H1 (cell line): ENCODE measurements at regions not wholly inside any gene's neighbourhood (a gene's known extent, or its start where the extent isn't known, plus 50 kb on each side); places are given as distances from the start of the nearest gene placed in this dataset.

Source experiments
- CTCF ChIA-PET: fragments of 300-600 bp; sonication (Branson Sonifier 250); formaldehyde crosslinking; loops from one replicate; lab custom pipeline; 2021; ENCODE audit not compliant: partially characterized antibody; lab: Charles Lee
- POLR2A ChIA-PET: fragments of 300-600 bp; sonication (Branson Sonifier 250); formaldehyde crosslinking; loops from one replicate; lab custom pipeline; 2021; ENCODE audit warnings: inconsistent platforms; ENCODE audit not compliant: partially characterized antibody; lab: Charles Lee
- DNase-seq, 2 experiments: peaks; one replicate each; pipeline versions ENCODE4 v3.0.0 to v3.0.0-alpha.2; 2010 to 2022; ENCODE audit warnings: low spot score in 2 of 2, low read depth in 1 of 2, mixed read lengths in 1 of 2
- FAIRE-seq: peaks from 2 replicates; lab custom pipeline; 2011; peaks lifted over from hg19 to GRCh38; lab: Jason Lieb, UNC
- H2AFZ ChIP-seq: 2 replicates; pipeline ENCODE4 v1.8.1; 2012; ENCODE audit warnings: low read length, inconsistent platforms
- H2AK5ac ChIP-seq: 2 replicates; pipeline ENCODE4 v1.6.1; 2013; ENCODE audit warnings: low read depth, low read length
- H2BK120ac ChIP-seq: replicated peaks from 2 replicates; pipeline ENCODE3; 2013; ENCODE audit warnings: low read depth, low read length, inconsistent platforms
- H2BK12ac ChIP-seq: 2 replicates; pipeline ENCODE4 v1.6.1; 2013; ENCODE audit warnings: low read depth, low read length
- H2BK15ac ChIP-seq: 2 replicates; pipeline ENCODE4 v1.6.1; 2013; ENCODE audit warnings: low read length
- H2BK20ac ChIP-seq: 2 replicates; pipeline ENCODE4 v1.6.1; 2013; ENCODE audit warnings: low read length
- H2BK5ac ChIP-seq: 2 replicates; pipeline ENCODE4 v1.6.1; 2013; ENCODE audit warnings: low read depth, low read length
- H3K14ac ChIP-seq: 2 replicates; pipeline ENCODE4 v1.6.1; 2013; ENCODE audit warnings: inconsistent platforms; ENCODE audit not compliant: insufficient read length
- H3K18ac ChIP-seq: 2 replicates; pipeline ENCODE4 v1.6.1; 2013; ENCODE audit warnings: low read length; ENCODE audit errors: extremely low read depth
- H3K23ac ChIP-seq: 2 replicates; pipeline ENCODE4 v1.6.1; 2013; ENCODE audit warnings: inconsistent platforms; ENCODE audit not compliant: insufficient read length
- H3K23me2 ChIP-seq: 2 replicates; pipeline ENCODE4 v1.6.1; 2013; ENCODE audit warnings: low read depth, low read length
- H3K27ac ChIP-seq: 2 replicates; pipeline ENCODE4 v1.6.1; 2011; ENCODE audit warnings: low read depth, low read length, inconsistent platforms
- H3K27me3 ChIP-seq, 4 experiments: replicated peaks in 1 of 4; 1 replicate in 1 of 4; 2 replicates in 3 of 4; pipeline versions ENCODE4 v1.6.1 to v1.8.1; 2011 to 2013; ENCODE audit warnings: low read length in 3 of 4, mild to moderate bottlenecking in 3 of 4, inconsistent platforms in 2 of 4, mixed read lengths in 2 of 4, moderate library complexity in 1 of 4; ENCODE audit not compliant: control insufficient read depth in 3 of 4, insufficient read depth in 3 of 4; ENCODE audit errors: extremely low read depth in 1 of 4
- H3K36me3 ChIP-seq, 4 experiments: 2 replicates each; pipeline versions ENCODE4 v1.6.1 to v1.8.1; 2011 to 2013; ENCODE audit warnings: mild to moderate bottlenecking in 4 of 4, low read length in 3 of 4, moderate library complexity in 2 of 4, control low read depth in 1 of 4, inconsistent platforms in 1 of 4; ENCODE audit not compliant: insufficient read depth in 4 of 4, control insufficient read depth in 2 of 4
- H3K4ac ChIP-seq: replicated peaks from 2 replicates; pipeline ENCODE3; 2013; ENCODE audit warnings: low read length, low read depth, mixed read lengths, inconsistent platforms; ENCODE audit not compliant: insufficient read length
- H3K4me1 ChIP-seq, 4 experiments: replicated peaks in 1 of 4; 1 replicate in 1 of 4; 2 replicates in 3 of 4; pipeline versions ENCODE4 v1.6.1 to v1.8.1; 2011 to 2013; ENCODE audit warnings: low read length in 3 of 4, inconsistent platforms in 2 of 4, mixed read lengths in 1 of 4; ENCODE audit not compliant: insufficient read depth in 4 of 4, control insufficient read depth in 3 of 4
- H3K4me2 ChIP-seq, 2 experiments: 2 replicates each; pipeline versions ENCODE4 v1.6.1 to v1.8.1; 2011 to 2013; ENCODE audit warnings: low read depth in 2 of 2, low read length in 2 of 2, control low read depth in 1 of 2, inconsistent platforms in 1 of 2, mild to moderate bottlenecking in 1 of 2; ENCODE audit not compliant: insufficient read depth in 1 of 2
- H3K4me3 ChIP-seq, 4 experiments: fragments of 200-600, 300-600 bp in 1 of 4; sonication (generic), shearing (Covaris generic), sonication (Bioruptor Twin) in 1 of 4; 2 replicates each; pipeline versions ENCODE4 v1.5.1 to v1.8.1; 2011 to 2016; ENCODE audit warnings: low read length in 4 of 4, low read depth in 3 of 4, control low read depth in 2 of 4, inconsistent platforms in 2 of 4, mild to moderate bottlenecking in 2 of 4, mixed read lengths in 1 of 4, moderate library complexity in 1 of 4; ENCODE audit not compliant: insufficient read depth in 2 of 4; ENCODE audit errors: extremely low read depth in 1 of 4
- H3K56ac ChIP-seq: replicated peaks from 2 replicates; pipeline ENCODE3; 2013; ENCODE audit warnings: low read depth, mild to moderate bottlenecking, mixed read lengths, low read length, inconsistent platforms; ENCODE audit not compliant: insufficient read length
- H3K79me1 ChIP-seq: 2 replicates; pipeline ENCODE4 v1.6.1; 2013; ENCODE audit warnings: low read depth, low read length, control low read depth
- H3K79me2 ChIP-seq, 2 experiments: 2 replicates each; pipeline versions ENCODE4 v1.6.1 to v1.8.1; 2012 to 2013; ENCODE audit warnings: low read length in 2 of 2, mild to moderate bottlenecking in 2 of 2, inconsistent platforms in 1 of 2; ENCODE audit not compliant: insufficient read depth in 2 of 2, control insufficient read depth in 1 of 2
- H3K9ac ChIP-seq, 4 experiments: replicated peaks in 1 of 4; 1 replicate in 1 of 4; 2 replicates in 3 of 4; pipeline versions ENCODE4 v1.6.1 to v1.8.1; 2011 to 2013; ENCODE audit warnings: low read depth in 3 of 4, low read length in 3 of 4, control low read depth in 2 of 4, mild to moderate bottlenecking in 2 of 4, moderate library complexity in 2 of 4, inconsistent platforms in 1 of 4; ENCODE audit errors: extremely low read depth in 1 of 4
- H3K9me3 ChIP-seq, 2 experiments: 2 replicates each; pipeline versions ENCODE4 v1.6.1 to v1.8.1; 2012 to 2013; ENCODE audit warnings: mild to moderate bottlenecking in 2 of 2, moderate library complexity in 2 of 2, control low read depth in 1 of 2, inconsistent platforms in 1 of 2, low read depth in 1 of 2, low read length in 1 of 2, mixed read lengths in 1 of 2; ENCODE audit not compliant: insufficient read depth in 2 of 2
- H4K20me1 ChIP-seq, 2 experiments: replicated peaks in 1 of 2; 2 replicates each; pipeline versions ENCODE3 to v1.8.1; 2011 to 2013; ENCODE audit warnings: inconsistent platforms in 2 of 2, low read length in 2 of 2, mild to moderate bottlenecking in 1 of 2; ENCODE audit not compliant: insufficient read depth in 2 of 2, control insufficient read depth in 1 of 2
- H4K5ac ChIP-seq: 2 replicates; pipeline ENCODE4 v1.6.1; 2013; ENCODE audit warnings: low read length, low read depth, mixed read lengths, inconsistent platforms; ENCODE audit not compliant: insufficient read length
- H4K8ac ChIP-seq: 2 replicates; pipeline ENCODE4 v1.8.0; 2013; ENCODE audit warnings: mild to moderate bottlenecking, moderate library complexity, low read length, inconsistent platforms; ENCODE audit not compliant: insufficient read depth; ENCODE audit errors: extremely low read depth
- H4K91ac ChIP-seq: replicated peaks from 2 replicates; pipeline ENCODE3; 2013; ENCODE audit warnings: low read length, mixed read lengths, inconsistent platforms; ENCODE audit not compliant: insufficient read length
- CBX8 ChIP-seq: fragments of 300-800, 300-1000 bp; sonication (generic); IDR thresholded peaks from 2 replicates; pipeline ENCODE4 v1.7.1; 2016; ENCODE audit warnings: low read depth, low read length, borderline replicate concordance
- JUN ChIP-seq: IDR thresholded peaks from 2 replicates; pipeline ENCODE4 v1.6.1; 2011; ENCODE audit warnings: low read depth, mild to moderate bottlenecking, improper control_type of control experiment, low read length
- KDM1A ChIP-seq: fragments of 200-600, 300-600 bp; sonication (generic); IDR thresholded peaks from 2 replicates; pipeline ENCODE4 v1.7.1; 2016; ENCODE audit warnings: mild to moderate bottlenecking, low read length, borderline replicate concordance
- NRF1 ChIP-seq: IDR thresholded peaks from 2 replicates; pipeline ENCODE4 v1.6.1; 2011; ENCODE audit warnings: mild to moderate bottlenecking, low read depth, low read length, improper control_type of control experiment
- POLR2AphosphoS5 ChIP-seq: IDR thresholded peaks from 2 replicates; pipeline ENCODE4 v1.6.1; 2011; ENCODE audit warnings: low read depth, low read length
- WGBS, 2 experiments: shearing (Covaris generic) in 1 of 2; methylation state at CpG; one replicate each; pipeline versions ENCODE4 v1.1.6 to v1.1.7; 2013 to 2015; ENCODE audit warnings: low lambda C conversion rate in 2 of 2, mixed read lengths in 2 of 2, inconsistent platforms in 1 of 2, low coverage in 1 of 2, missing lambda C conversion rate in 1 of 2; ENCODE audit not compliant: insufficient replicate concordance in 2 of 2, insufficient coverage in 1 of 2, insufficient read length in 1 of 2; ENCODE audit errors: extremely low coverage in 1 of 2, missing lambda C conversion rate in 1 of 2; 5-methylcytosine and 5-hydroxymethylcytosine counted together

GRCh38 chr4:133014473-133015135 lies 134.5 kb upstream of the PCDH10 start:
- H2BK12ac ChIP-seq, result no peak overlapping the region
- no peak overlapping the region for H2BK15ac ChIP-seq
- TF ChIP-seq NRF1 (no peak), CBX8 (no peak), POLR2AphosphoS5 (no peak), JUN (no peak), KDM1A (no peak)
- H4K8ac ChIP-seq, result no peak overlapping the region
- no peak overlapping the region for H3K56ac ChIP-seq
- no peaks in the 10 kb centered on the region for H3K79me2 ChIP-seq
- no peak overlapping the region for H3K14ac ChIP-seq
- H3K4me3 ChIP-seq, result no peak overlapping the region
- no peak overlapping the region for H3K9ac ChIP-seq
- H4K5ac ChIP-seq, result no peak overlapping the region
- no peak overlapping the region for H2AK5ac ChIP-seq
- no peak overlapping the region for H3K27ac ChIP-seq
- H3K4ac ChIP-seq, result no peak overlapping the region
- CTCF ChIA-PET, result interaction anchor here (0.9 to 1.4 kb wide), 3 partner anchors 8 to 133 kb away, joined by 3 to 5 read pairs (median 4); no protein-coding TSS in a partner anchor
- no peak overlapping the region for H3K23ac ChIP-seq
- H4K20me1 ChIP-seq, result no peaks in the 10 kb centered on the region
- H2BK120ac ChIP-seq, result no peak overlapping the region
- no peaks in the 10 kb centered on the region for H3K4me1 ChIP-seq
- no peak overlapping the region for H3K18ac ChIP-seq
- FAIRE-seq (no peak), DNase-seq (no peak)
- 85% methylated on average over 3 of the region's 3 CpGs; no CpG with 5 or more reads in 1 of the 2 experiments for WGBS, 2 experiments
- H2BK5ac ChIP-seq, result no peak overlapping the region
- H3K23me2 ChIP-seq, result no peaks in the 10 kb centered on the region; the same call in 1 of the 2 replicates
- H2AFZ ChIP-seq, result peak overlapping the region; percentile 9; the same call in 1 of the 2 replicates
- H3K9me3 ChIP-seq, result no peaks in the 10 kb centered on the region
- no peaks in the 10 kb centered on the region for H3K79me1 ChIP-seq
- H2BK20ac ChIP-seq, result no peak overlapping the region
- H3K36me3 ChIP-seq, result no peaks in the 10 kb centered on the region
- POLR2A ChIA-PET, result no interaction called here
- no peaks in the 10 kb centered on the region for H3K27me3 ChIP-seq
- H4K91ac ChIP-seq, result no peak overlapping the region
- no peak overlapping the region for H3K4me2 ChIP-seq
